GM12878 (cell line): ENCODE measurements at regions not wholly inside any gene's neighbourhood (a gene's known extent, or its start where the extent isn't known, plus 50 kb on each side); places are given as distances from the start of the nearest gene placed in this dataset.

Experiments
- ATAC-seq: fragments of 200-7000 bp; cut with Tn5 transposase; 3 replicates; pipeline ENCODE4 v1.9.1; 2020; ENCODE audit warnings: mild to moderate bottlenecking, moderate library complexity
- BruUV-seq: library from RNA; stranded (reverse); fragments of 400-500 nt; replicated peaks from 2 replicates; lab custom pipeline; 2021; lab: Mats Ljungman, UMichigan
- CTCF ChIA-PET: fragments of 300-600 bp; sonication (Branson Sonifier 250); formaldehyde crosslinking; extraction: SDS; loops from one replicate; lab custom pipeline; 2021; ENCODE audit warnings: inconsistent platforms; lab: Yijun Ruan, JAX
- POLR2A ChIA-PET: fragments of 350-600 bp; formaldehyde crosslinking; extraction: SDS; loops from one replicate; lab custom pipeline; 2021; ENCODE audit warnings: inconsistent platforms; lab: Charles Lee
- RAD21 ChIA-PET: fragments of 300-600 bp; sonication (Branson Sonifier 250); formaldehyde crosslinking; loops from one replicate; lab custom pipeline; 2023; ENCODE audit warnings: antibody characterized with exemption; ENCODE audit not compliant: unreplicated experiment; lab: Charles Lee
- SMC1A ChIA-PET: fragments of 300-600 bp; sonication (Branson Sonifier 250); formaldehyde crosslinking; loops from one replicate; lab custom pipeline; 2023; ENCODE audit not compliant: unreplicated experiment, uncharacterized antibody; lab: Charles Lee
- DNase-seq: peaks from one replicate; pipeline ENCODE4 v3.0.0-alpha.2; 2011; ENCODE audit warnings: low read depth, low spot score
- FAIRE-seq: peaks from 3 replicates; lab custom pipeline; 2011; peaks lifted over from hg19 to GRCh38; lab: Jason Lieb, UNC
- H2AFZ ChIP-seq: 2 replicates; pipeline ENCODE4 v1.6.0; 2011; ENCODE audit warnings: low read depth, low read length, control low read depth; ENCODE audit not compliant: control insufficient read depth
- H3K27ac ChIP-seq: 2 replicates; pipeline ENCODE4 v1.5.1; 2011; ENCODE audit warnings: control low read depth; ENCODE audit not compliant: control insufficient read depth, insufficient read depth
- H3K27me3 ChIP-seq, 2 experiments: replicated peaks in 1 of 2; 2 replicates each; pipeline versions ENCODE4 v1.6.0 to v1.6.1; 2011; ENCODE audit warnings: low read length in 1 of 2; ENCODE audit not compliant: control insufficient read depth in 2 of 2, insufficient read depth in 2 of 2
- H3K36me3 ChIP-seq, 2 experiments: 2 replicates each; pipeline ENCODE4 v1.5.1; 2011; ENCODE audit warnings: low read length in 1 of 2; ENCODE audit not compliant: control insufficient read depth in 2 of 2, insufficient read depth in 2 of 2
- H3K4me1 ChIP-seq: 2 replicates; pipeline ENCODE4 v1.6.1; 2011; ENCODE audit warnings: mild to moderate bottlenecking, low read length, moderate library complexity, mixed read lengths; ENCODE audit not compliant: control insufficient read depth, insufficient read depth
- H3K4me2 ChIP-seq: 2 replicates; pipeline ENCODE4 v1.6.0; 2011; ENCODE audit warnings: control low read depth; ENCODE audit not compliant: control insufficient read depth, insufficient read depth
- H3K4me3 ChIP-seq: fragments of 200-600 bp; sonication (generic); 2 replicates; pipeline ENCODE4 v1.5.1; 2016
- H3K79me2 ChIP-seq: 2 replicates; pipeline ENCODE4 v1.6.0; 2011; ENCODE audit warnings: low read length; ENCODE audit not compliant: control insufficient read depth, insufficient read depth
- H3K9ac ChIP-seq: 2 replicates; pipeline ENCODE4 v1.8.0; 2011; ENCODE audit warnings: low read length, control low read depth, mixed read lengths; ENCODE audit not compliant: control insufficient read depth, insufficient read depth
- H3K9me3 ChIP-seq: replicated peaks from 3 replicates; pipeline ENCODE4 v1.5.1; 2011; ENCODE audit warnings: mild to moderate bottlenecking, low read length; ENCODE audit not compliant: control insufficient read depth, insufficient read depth
- H4K20me1 ChIP-seq: 2 replicates; pipeline ENCODE4 v1.6.0; 2011; ENCODE audit not compliant: control insufficient read depth, insufficient read depth
- FOXM1 ChIP-seq: IDR thresholded peaks from 2 replicates; pipeline ENCODE4 v1.6.1; 2012; ENCODE audit warnings: low read depth, mild to moderate bottlenecking, inconsistent platforms, low read length, moderate library complexity
- HDAC2 ChIP-seq: fragments of 200-600 bp; sonication (generic); IDR thresholded peaks from 2 replicates; pipeline ENCODE4 v1.6.1; 2017
- JUNB ChIP-seq: IDR thresholded peaks from 2 replicates; pipeline ENCODE4 v1.6.1; 2016; ENCODE audit warnings: antibody characterized with exemption, mild to moderate bottlenecking
- NRF1 ChIP-seq: conservative IDR thresholded peaks from 2 replicates; pipeline ENCODE4 v1.6.1; 2011; ENCODE audit warnings: mild to moderate bottlenecking, low read depth, low read length, improper control_type of control experiment
- PAX8 ChIP-seq: fragments of 450-650 bp; IDR thresholded peaks from 2 replicates; pipeline ENCODE4 v1.6.1; 2017; ENCODE audit warnings: mild to moderate bottlenecking, moderate library complexity
- PML ChIP-seq: IDR thresholded peaks from 2 replicates; pipeline ENCODE4 v1.6.1; 2012; ENCODE audit warnings: low read length, inconsistent platforms
- SPI1 ChIP-seq: IDR thresholded peaks from 2 replicates; pipeline ENCODE4 v1.6.1; 2011; ENCODE audit warnings: low read depth, mild to moderate bottlenecking, low read length, moderate library complexity, borderline replicate concordance; ENCODE audit not compliant: insufficient read depth
- TBL1XR1 ChIP-seq: IDR thresholded peaks from 2 replicates; pipeline ENCODE4 v1.6.1; 2012; ENCODE audit warnings: low read depth, low read length, improper control_type of control experiment
- WRNIP1 ChIP-seq: IDR thresholded peaks from 2 replicates; pipeline ENCODE4 v1.6.1; 2011; ENCODE audit warnings: low read depth, low read length, improper control_type of control experiment, borderline replicate concordance
- YBX1 ChIP-seq: fragments of 450-650 bp; IDR thresholded peaks from 2 replicates; pipeline ENCODE4 v1.6.1; 2016; ENCODE audit warnings: antibody characterized with exemption
- ZNF207 ChIP-seq: fragments of 450-650 bp; IDR thresholded peaks from 2 replicates; pipeline ENCODE4 v1.6.1; 2014; ENCODE audit warnings: antibody characterized with exemption, mild to moderate bottlenecking, borderline replicate concordance
- ZNF217 ChIP-seq: fragments of 450-650 bp; IDR thresholded peaks from 2 replicates; pipeline ENCODE4 v1.6.1; 2017; ENCODE audit warnings: antibody characterized with exemption, mild to moderate bottlenecking
- WGBS: methylation state at CpG from one replicate; pipeline ENCODE4 v1.1.6; 2016; ENCODE audit warnings: low lambda C conversion rate; ENCODE audit not compliant: insufficient replicate concordance, insufficient coverage; ENCODE audit errors: missing lambda C conversion rate; 5-methylcytosine and 5-hydroxymethylcytosine counted together
- in situ Hi-C: fragments of 300-500 bp; cut with MboI; formaldehyde crosslinking; loops from 9 replicates; pipeline ENCODE4 v1.14.3; 2018; ENCODE audit warnings: mixed read lengths
- intact Hi-C: fragments of 100-400 bp; cut with micrococcal nuclease; formaldehyde crosslinking; loops from one replicate; pipeline ENCODE4 v1.14.2; 2022; ENCODE audit not compliant: unreplicated experiment
- TF ChIP-seq, protein P1 (sequence below): fragments of 450-650 bp; IDR thresholded peaks from 2 replicates; pipeline ENCODE4 v1.6.1; 2016; ENCODE audit warnings: mild to moderate bottlenecking
- TF ChIP-seq, protein P2 (sequence below): fragments of 450-650 bp; IDR thresholded peaks from 2 replicates; pipeline ENCODE4 v1.6.1; 2016; ENCODE audit warnings: mild to moderate bottlenecking, moderate library complexity, borderline replicate concordance
- TF ChIP-seq, protein P3 (sequence below): IDR thresholded peaks from 2 replicates; pipeline ENCODE4 v1.6.1; 2012; ENCODE audit warnings: low read depth, low read length, improper control_type of control experiment
- TF ChIP-seq, protein P4 (sequence below): fragments of 450-650 bp; IDR thresholded peaks from 2 replicates; pipeline ENCODE4 v1.6.1; 2017; ENCODE audit warnings: antibody characterized with exemption, mild to moderate bottlenecking, moderate library complexity

DNA sequence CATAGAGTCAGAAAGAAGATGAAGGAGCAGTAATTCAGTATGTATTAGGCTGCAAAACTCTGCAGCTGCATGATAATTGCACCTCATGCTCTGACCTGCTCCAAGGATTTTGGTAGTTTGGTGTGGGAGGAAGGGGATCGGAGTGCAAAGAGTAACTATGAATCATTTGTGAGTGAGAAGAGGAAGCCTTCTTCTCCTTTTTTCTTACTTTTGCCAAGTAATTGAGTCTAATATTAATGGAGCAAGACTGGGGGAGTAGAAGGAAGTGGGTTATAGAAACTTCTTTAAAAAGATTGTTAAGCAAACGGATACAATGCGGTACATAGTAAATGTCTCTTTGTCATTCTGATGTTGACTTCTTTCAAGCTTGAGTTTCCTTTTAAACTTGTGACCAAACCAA, 276.5 kb downstream of the EDEM1 start:
- Histone ChIP-seq H3K4me1 (no peaks in the 10 kb centered on the region), H3K79me2 (no peaks in the 10 kb centered on the region), H3K9me3 (no peaks in the 10 kb centered on the region), H3K27me3 (no peaks in the 10 kb centered on the region), H3K9ac (no peak overlapping the region), H3K27ac (no peak overlapping the region), H3K36me3 (no peaks in the 10 kb centered on the region), H3K4me3 (no peak overlapping the region), H4K20me1 (no peaks in the 10 kb centered on the region), H3K4me2 (no peak overlapping the region), H2AFZ (no peak overlapping the region)
- ChIA-PET POLR2A (no interaction called here), RAD21 (no interaction called here), SMC1A (no interaction called here), CTCF (interaction anchor here (0.8 to 1.0 kb wide), 2 partner anchors 35 to 38 kb away, joined by 3 read pairs; no protein-coding TSS in a partner anchor)
- intact Hi-C loops = no loop called here
- DNase-seq (no peak), ATAC-seq (no peak), FAIRE-seq (no peak)
- BruUV-seq = no TSS peak
- in situ Hi-C loops = no loop called here
- WGBS = 15% methylated on average over 3 of the region's 3 CpGs
- TF ChIP-seq, protein P1, sequence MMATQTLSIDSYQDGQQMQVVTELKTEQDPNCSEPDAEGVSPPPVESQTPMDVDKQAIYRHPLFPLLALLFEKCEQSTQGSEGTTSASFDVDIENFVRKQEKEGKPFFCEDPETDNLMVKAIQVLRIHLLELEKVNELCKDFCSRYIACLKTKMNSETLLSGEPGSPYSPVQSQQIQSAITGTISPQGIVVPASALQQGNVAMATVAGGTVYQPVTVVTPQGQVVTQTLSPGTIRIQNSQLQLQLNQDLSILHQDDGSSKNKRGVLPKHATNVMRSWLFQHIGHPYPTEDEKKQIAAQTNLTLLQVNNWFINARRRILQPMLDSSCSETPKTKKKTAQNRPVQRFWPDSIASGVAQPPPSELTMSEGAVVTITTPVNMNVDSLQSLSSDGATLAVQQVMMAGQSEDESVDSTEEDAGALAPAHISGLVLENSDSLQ = no peak
- TF ChIP-seq TBL1XR1 = no peak
- no peak for TF ChIP-seq SPI1
- TF ChIP-seq PML = no peak
- no peak for TF ChIP-seq WRNIP1
- no peak for TF ChIP-seq NRF1
- TF ChIP-seq, protein P2, sequence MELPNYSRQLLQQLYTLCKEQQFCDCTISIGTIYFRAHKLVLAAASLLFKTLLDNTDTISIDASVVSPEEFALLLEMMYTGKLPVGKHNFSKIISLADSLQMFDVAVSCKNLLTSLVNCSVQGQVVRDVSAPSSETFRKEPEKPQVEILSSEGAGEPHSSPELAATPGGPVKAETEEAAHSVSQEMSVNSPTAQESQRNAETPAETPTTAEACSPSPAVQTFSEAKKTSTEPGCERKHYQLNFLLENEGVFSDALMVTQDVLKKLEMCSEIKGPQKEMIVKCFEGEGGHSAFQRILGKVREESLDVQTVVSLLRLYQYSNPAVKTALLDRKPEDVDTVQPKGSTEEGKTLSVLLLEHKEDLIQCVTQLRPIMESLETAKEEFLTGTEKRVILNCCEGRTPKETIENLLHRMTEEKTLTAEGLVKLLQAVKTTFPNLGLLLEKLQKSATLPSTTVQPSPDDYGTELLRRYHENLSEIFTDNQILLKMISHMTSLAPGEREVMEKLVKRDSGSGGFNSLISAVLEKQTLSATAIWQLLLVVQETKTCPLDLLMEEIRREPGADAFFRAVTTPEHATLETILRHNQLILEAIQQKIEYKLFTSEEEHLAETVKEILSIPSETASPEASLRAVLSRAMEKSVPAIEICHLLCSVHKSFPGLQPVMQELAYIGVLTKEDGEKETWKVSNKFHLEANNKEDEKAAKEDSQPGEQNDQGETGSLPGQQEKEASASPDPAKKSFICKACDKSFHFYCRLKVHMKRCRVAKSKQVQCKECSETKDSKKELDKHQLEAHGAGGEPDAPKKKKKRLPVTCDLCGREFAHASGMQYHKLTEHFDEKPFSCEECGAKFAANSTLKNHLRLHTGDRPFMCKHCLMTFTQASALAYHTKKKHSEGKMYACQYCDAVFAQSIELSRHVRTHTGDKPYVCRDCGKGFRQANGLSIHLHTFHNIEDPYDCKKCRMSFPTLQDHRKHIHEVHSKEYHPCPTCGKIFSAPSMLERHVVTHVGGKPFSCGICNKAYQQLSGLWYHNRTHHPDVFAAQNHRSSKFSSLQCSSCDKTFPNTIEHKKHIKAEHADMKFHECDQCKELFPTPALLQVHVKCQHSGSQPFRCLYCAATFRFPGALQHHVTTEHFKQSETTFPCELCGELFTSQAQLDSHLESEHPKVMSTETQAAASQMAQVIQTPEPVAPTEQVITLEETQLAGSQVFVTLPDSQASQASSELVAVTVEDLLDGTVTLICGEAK = no peak
- TF ChIP-seq, protein P3, sequence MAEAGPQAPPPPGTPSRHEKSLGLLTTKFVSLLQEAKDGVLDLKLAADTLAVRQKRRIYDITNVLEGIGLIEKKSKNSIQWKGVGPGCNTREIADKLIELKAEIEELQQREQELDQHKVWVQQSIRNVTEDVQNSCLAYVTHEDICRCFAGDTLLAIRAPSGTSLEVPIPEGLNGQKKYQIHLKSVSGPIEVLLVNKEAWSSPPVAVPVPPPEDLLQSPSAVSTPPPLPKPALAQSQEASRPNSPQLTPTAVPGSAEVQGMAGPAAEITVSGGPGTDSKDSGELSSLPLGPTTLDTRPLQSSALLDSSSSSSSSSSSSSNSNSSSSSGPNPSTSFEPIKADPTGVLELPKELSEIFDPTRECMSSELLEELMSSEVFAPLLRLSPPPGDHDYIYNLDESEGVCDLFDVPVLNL = no peak
- TF ChIP-seq HDAC2 = no peak
- no peak for TF ChIP-seq ZNF207
- TF ChIP-seq ZNF217 = no peak
- TF ChIP-seq, protein P4, sequence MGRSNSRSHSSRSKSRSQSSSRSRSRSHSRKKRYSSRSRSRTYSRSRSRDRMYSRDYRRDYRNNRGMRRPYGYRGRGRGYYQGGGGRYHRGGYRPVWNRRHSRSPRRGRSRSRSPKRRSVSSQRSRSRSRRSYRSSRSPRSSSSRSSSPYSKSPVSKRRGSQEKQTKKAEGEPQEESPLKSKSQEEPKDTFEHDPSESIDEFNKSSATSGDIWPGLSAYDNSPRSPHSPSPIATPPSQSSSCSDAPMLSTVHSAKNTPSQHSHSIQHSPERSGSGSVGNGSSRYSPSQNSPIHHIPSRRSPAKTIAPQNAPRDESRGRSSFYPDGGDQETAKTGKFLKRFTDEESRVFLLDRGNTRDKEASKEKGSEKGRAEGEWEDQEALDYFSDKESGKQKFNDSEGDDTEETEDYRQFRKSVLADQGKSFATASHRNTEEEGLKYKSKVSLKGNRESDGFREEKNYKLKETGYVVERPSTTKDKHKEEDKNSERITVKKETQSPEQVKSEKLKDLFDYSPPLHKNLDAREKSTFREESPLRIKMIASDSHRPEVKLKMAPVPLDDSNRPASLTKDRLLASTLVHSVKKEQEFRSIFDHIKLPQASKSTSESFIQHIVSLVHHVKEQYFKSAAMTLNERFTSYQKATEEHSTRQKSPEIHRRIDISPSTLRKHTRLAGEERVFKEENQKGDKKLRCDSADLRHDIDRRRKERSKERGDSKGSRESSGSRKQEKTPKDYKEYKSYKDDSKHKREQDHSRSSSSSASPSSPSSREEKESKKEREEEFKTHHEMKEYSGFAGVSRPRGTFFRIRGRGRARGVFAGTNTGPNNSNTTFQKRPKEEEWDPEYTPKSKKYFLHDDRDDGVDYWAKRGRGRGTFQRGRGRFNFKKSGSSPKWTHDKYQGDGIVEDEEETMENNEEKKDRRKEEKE = no peak
- no peak for TF ChIP-seq PAX8
- TF ChIP-seq FOXM1 = no peak
- no peak for TF ChIP-seq JUNB
- no peak for TF ChIP-seq YBX1
